ENCODE measurements at regions not wholly inside any gene's neighbourhood (a gene's known extent, or its start where the extent isn't known, plus 50 kb on each side); places are given as distances from the start of the nearest gene placed in this dataset.

- Histone ChIP-seq H3K4me2 (ENCODE audit: unreplicated experiment) (no peak overlapping the region), H3K4me1 (ENCODE audit: insufficient read depth) (no peaks in the 10 kb centered on the region), H4K20me1 (ENCODE audit: insufficient read depth) (no peaks in the 10 kb centered on the region), H3K27me3 (replicated peaks; ENCODE audit: insufficient read depth) (no peaks in the 10 kb centered on the region), H3K36me3 (ENCODE audit: low read depth) (no peaks in the 10 kb centered on the region), H3K79me2 (ENCODE audit: insufficient read depth) (no peaks in the 10 kb centered on the region), H3K4me3 (no peak overlapping the region), H2AFZ (no peak overlapping the region), H3K9me2 (ENCODE audit: insufficient read depth) (no peaks in the 10 kb centered on the region), H3K27ac (no peak overlapping the region), H3K9me3 (ENCODE audit: low read depth) (no peaks in the 10 kb centered on the region), H3F3A (ENCODE audit: insufficient read depth) (no peaks in the 10 kb centered on the region), H3K9ac (no peak overlapping the region)
- DNase-seq: no peak
- whole genome bisulfite sequencing, 2 experiments (ENCODE audit: low coverage in 1 of 2, low lambda C conversion rate in 2 of 2, missing lambda C conversion rate in 2 of 2): 82 to 87% methylated on average over 4 of the region's 4 CpGs
- TF ChIP-seq EZH2 (IDR thresholded peaks at IDR 0.05; ENCODE audit: insufficient read depth, poor library complexity, severe bottlenecking): no peak
- no peak for TF ChIP-seq EZH2phosphoT487 (IDR thresholded peaks at IDR 0.05; ENCODE audit: insufficient read depth, low read depth)
- in situ Hi-C loops (cut with MboI): no loop called here
These were observed 230.9 kb upstream of the NOVA1 start for GRCh38 chr14:26828741-26829140.

GRCh38 chr14:26833621-26834176, 235.9 kb upstream of the NOVA1 start:
- Histone ChIP-seq H2AFZ (no peak overlapping the region), H3K79me2 (ENCODE audit: insufficient read depth) (no peaks in the 10 kb centered on the region), H4K20me1 (ENCODE audit: insufficient read depth) (no peaks in the 10 kb centered on the region), H3K9me3 (ENCODE audit: low read depth) (no peaks in the 10 kb centered on the region), H3K36me3 (ENCODE audit: low read depth) (no peaks in the 10 kb centered on the region), H3K27me3 (replicated peaks; ENCODE audit: insufficient read depth) (no peaks in the 10 kb centered on the region), H3K9me2 (ENCODE audit: insufficient read depth) (no peaks in the 10 kb centered on the region), H3K4me1 (ENCODE audit: insufficient read depth) (no peaks in the 10 kb centered on the region), H3K4me2 (ENCODE audit: unreplicated experiment) (no peak overlapping the region), H3K9ac (no peak overlapping the region), H3F3A (ENCODE audit: insufficient read depth) (no peaks in the 10 kb centered on the region), H3K4me3 (no peak overlapping the region), H3K27ac (no peak overlapping the region)
- TF ChIP-seq EZH2 (IDR thresholded peaks at IDR 0.05; ENCODE audit: insufficient read depth, poor library complexity, severe bottlenecking) (no peak), EZH2phosphoT487 (IDR thresholded peaks at IDR 0.05; ENCODE audit: insufficient read depth, low read depth) (no peak)
- DNase-seq: peak; percentile 6
- in situ Hi-C loops (cut with MboI): no loop called here

- Histone ChIP-seq H4K20me1 (ENCODE audit: insufficient read depth) (no peaks in the 10 kb centered on the region), H3K9me2 (ENCODE audit: insufficient read depth) (no peaks in the 10 kb centered on the region), H3K9ac (no peak overlapping the region), H3K79me2 (ENCODE audit: insufficient read depth) (no peaks in the 10 kb centered on the region), H3K4me2 (ENCODE audit: unreplicated experiment) (no peak overlapping the region), H3K4me1 (ENCODE audit: insufficient read depth) (peaks cover 3% of the 10 kb centered on the region), H3K27ac (no peak overlapping the region), H2AFZ (peak overlapping the region; percentile 7; the same call in 1 of the 2 replicates), H3K4me3 (no peak overlapping the region), H3K27me3 (replicated peaks; ENCODE audit: insufficient read depth) (no peaks in the 10 kb centered on the region), H3F3A (ENCODE audit: insufficient read depth) (peaks cover 6% of the 10 kb centered on the region), H3K9me3 (ENCODE audit: low read depth) (no peaks in the 10 kb centered on the region), H3K36me3 (ENCODE audit: low read depth) (no peaks in the 10 kb centered on the region)
- in situ Hi-C loops (cut with MboI): no loop called here
- no peak for DNase-seq
- TF ChIP-seq EZH2phosphoT487 (IDR thresholded peaks at IDR 0.05; ENCODE audit: insufficient read depth, low read depth) (no peak), EZH2 (IDR thresholded peaks at IDR 0.05; ENCODE audit: insufficient read depth, poor library complexity, severe bottlenecking) (no peak)
- WGBS, 2 experiments (ENCODE audit: low coverage in 1 of 2, low lambda C conversion rate in 2 of 2, missing lambda C conversion rate in 2 of 2): 49 to 52% methylated on average over 4 of the region's 4 CpGs
These were observed 238.2 kb upstream of the NOVA1 start for GRCh38 chr14:26835979-26836570.

- H3K4me3 ChIP-seq: no peak overlapping the region
- H3K27ac ChIP-seq: no peak overlapping the region
- whole genome bisulfite sequencing, 2 experiments (ENCODE audit: low coverage in 1 of 2, low lambda C conversion rate in 2 of 2, missing lambda C conversion rate in 2 of 2): 85 to 86% methylated on average over 1 of the region's 1 CpG
- in situ Hi-C loops (cut with MboI): no loop called here
- H3K4me1 ChIP-seq (ENCODE audit: insufficient read depth): peaks cover 20% of the 10 kb centered on the region
- H3K4me2 ChIP-seq (ENCODE audit: unreplicated experiment): no peak overlapping the region
- H3K36me3 ChIP-seq (ENCODE audit: low read depth): no peaks in the 10 kb centered on the region
- H3K9me2 ChIP-seq (ENCODE audit: insufficient read depth): no peaks in the 10 kb centered on the region
- H4K20me1 ChIP-seq (ENCODE audit: insufficient read depth): no peaks in the 10 kb centered on the region
- TF ChIP-seq EZH2 (IDR thresholded peaks at IDR 0.05; ENCODE audit: insufficient read depth, poor library complexity, severe bottlenecking) (no peak), EZH2phosphoT487 (IDR thresholded peaks at IDR 0.05; ENCODE audit: insufficient read depth, low read depth) (no peak)
- no peaks in the 10 kb centered on the region for H3K9me3 ChIP-seq (ENCODE audit: low read depth)
- H3K27me3 ChIP-seq (replicated peaks; ENCODE audit: insufficient read depth): no peaks in the 10 kb centered on the region
- peaks cover 21% of the 10 kb centered on the region for H3F3A ChIP-seq (ENCODE audit: insufficient read depth)
- no peak overlapping the region for H3K9ac ChIP-seq
- DNase-seq: peak; percentile 4
- H3K79me2 ChIP-seq (ENCODE audit: insufficient read depth): no peaks in the 10 kb centered on the region
- no peak overlapping the region for H2AFZ ChIP-seq
These were observed 241.6 kb upstream of the NOVA1 start for GRCh38 chr14:26839481-26839880.
